HS-27A (cell line): ENCODE measurements at regions not wholly inside any gene's neighbourhood (a gene's known extent, or its start where the extent isn't known, plus 50 kb on each side); places are given as distances from the start of the nearest gene placed in this dataset.

Experiments
- DNase-seq: peaks from one replicate; pipeline ENCODE4 v3.0.0-alpha.2; 2012; ENCODE audit warnings: low read depth, missing footprints

GRCh38 chr10:111921821-111922220, 261.7 kb downstream of the GPAM start:
- no peak for DNase-seq

- DNase-seq: no peak
Observed at GRCh38 chr10:111923032-111923431, 260.5 kb downstream of the GPAM start.

- DNase-seq: no peak
Observed at GRCh38 chr10:111926286-111926685, 257.3 kb downstream of the GPAM start.

- no peak for DNase-seq
Observed at GRCh38 chr10:111933937-111934336, 249.6 kb downstream of the GPAM start.

- no peak for DNase-seq
Observed at GRCh38 chr10:111934931-111935330, 248.6 kb downstream of the GPAM start.

- DNase-seq: no peak
Observed at GRCh38 chr10:111936143-111936542, 247.4 kb downstream of the GPAM start.

- DNase-seq: no peak
Observed at GRCh38 chr10:111944331-111944730, 239.2 kb downstream of the GPAM start.

GRCh38 chr10:111953949-111954348, 229.6 kb downstream of the GPAM start:
- no peak for DNase-seq

- no peak for DNase-seq
Observed at GRCh38 chr10:111954386-111954785, 229.2 kb downstream of the GPAM start.

GRCh38 chr10:111956841-111957240, 226.7 kb downstream of the GPAM start:
- DNase-seq: no peak

GRCh38 chr10:111962951-111963350, 220.6 kb downstream of the GPAM start:
- no peak for DNase-seq

- no peak for DNase-seq
Observed at GRCh38 chr10:111967116-111967515, 216.4 kb downstream of the GPAM start.

GRCh38 chr10:111967547-111967946, 216.0 kb downstream of the GPAM start:
- DNase-seq: no peak

GRCh38 chr10:111968647-111969046, 214.9 kb downstream of the GPAM start:
- no peak for DNase-seq

- DNase-seq: no peak
Observed at GRCh38 chr10:111970111-111970510, 213.5 kb downstream of the GPAM start.

GRCh38 chr10:111972109-111972508, 211.5 kb downstream of the GPAM start:
- DNase-seq: no peak

GRCh38 chr10:111973306-111973705, 210.3 kb downstream of the GPAM start:
- no peak for DNase-seq

GRCh38 chr10:111973826-111974225, 209.7 kb downstream of the GPAM start:
- DNase-seq: no peak

GRCh38 chr10:111974325-111974724, 209.2 kb downstream of the GPAM start:
- DNase-seq: no peak

GRCh38 chr10:111976557-111976956, 207.0 kb downstream of the GPAM start:
- DNase-seq: no peak

GRCh38 chr10:111984057-111984456, 199.5 kb downstream of the GPAM start:
- no peak for DNase-seq

- no peak for DNase-seq
Observed at GRCh38 chr10:111986079-111986478, 197.5 kb downstream of the GPAM start.

GRCh38 chr10:111988646-111989045, 194.9 kb downstream of the GPAM start:
- DNase-seq: no peak

GRCh38 chr10:111989136-111989911, 194.2 kb downstream of the GPAM start:
- DNase-seq: no peak
